ENCODE measurements at regions not wholly inside any gene's neighbourhood (a gene's known extent, or its start where the extent isn't known, plus 50 kb on each side); places are given as distances from the start of the nearest gene placed in this dataset.

DNA sequence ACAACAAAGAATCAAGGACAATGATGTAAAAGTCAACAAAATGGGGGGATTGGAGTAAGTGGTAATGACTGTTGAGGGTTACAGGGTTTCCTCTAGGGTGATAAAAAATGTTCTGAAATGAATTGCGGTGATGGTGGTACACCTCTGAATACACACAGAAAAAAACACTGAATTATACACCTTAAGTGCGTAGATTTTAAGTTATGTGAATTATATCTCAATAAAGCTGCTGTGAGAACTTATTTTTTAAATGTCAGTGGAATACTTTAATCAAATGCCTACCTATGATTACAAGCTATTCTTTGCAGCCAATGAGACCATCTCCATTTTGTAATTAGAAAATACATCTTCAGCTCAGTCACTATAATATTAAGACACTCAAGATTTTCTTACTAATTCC lies 53.5 kb downstream of the ZNF608 start:
- TF ChIP-seq CTCF (IDR thresholded peaks at IDR 0.05; ENCODE audit: low read depth, low read length, missing input control) (no peak), JUND (IDR thresholded peaks at IDR 0.05) (no peak), RXRA (IDR thresholded peaks at IDR 0.05) (no peak), REST (IDR thresholded peaks at IDR 0.05) (no peak), GABPA (IDR thresholded peaks at IDR 0.05 in 1 of 2, conservative IDR thresholded peaks at IDR 0.05 in 1 of 2) (no peak), RAD21 (IDR thresholded peaks at IDR 0.05) (no peak), TAF1 (conservative IDR thresholded peaks at IDR 0.05) (no peak), SP1 (IDR thresholded peaks at IDR 0.05) (no peak), HNF4A (conservative IDR thresholded peaks at IDR 0.05) (no peak), YY1 (IDR thresholded peaks at IDR 0.05) (no peak), EGR1 (IDR thresholded peaks at IDR 0.05; ENCODE audit: low read depth in 2 of 2) (no peak)
- TF ChIP-seq, protein P1, sequence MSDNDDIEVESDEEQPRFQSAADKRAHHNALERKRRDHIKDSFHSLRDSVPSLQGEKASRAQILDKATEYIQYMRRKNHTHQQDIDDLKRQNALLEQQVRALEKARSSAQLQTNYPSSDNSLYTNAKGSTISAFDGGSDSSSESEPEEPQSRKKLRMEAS (IDR thresholded peaks at IDR 0.05): no peak
- TF ChIP-seq, protein P2, sequence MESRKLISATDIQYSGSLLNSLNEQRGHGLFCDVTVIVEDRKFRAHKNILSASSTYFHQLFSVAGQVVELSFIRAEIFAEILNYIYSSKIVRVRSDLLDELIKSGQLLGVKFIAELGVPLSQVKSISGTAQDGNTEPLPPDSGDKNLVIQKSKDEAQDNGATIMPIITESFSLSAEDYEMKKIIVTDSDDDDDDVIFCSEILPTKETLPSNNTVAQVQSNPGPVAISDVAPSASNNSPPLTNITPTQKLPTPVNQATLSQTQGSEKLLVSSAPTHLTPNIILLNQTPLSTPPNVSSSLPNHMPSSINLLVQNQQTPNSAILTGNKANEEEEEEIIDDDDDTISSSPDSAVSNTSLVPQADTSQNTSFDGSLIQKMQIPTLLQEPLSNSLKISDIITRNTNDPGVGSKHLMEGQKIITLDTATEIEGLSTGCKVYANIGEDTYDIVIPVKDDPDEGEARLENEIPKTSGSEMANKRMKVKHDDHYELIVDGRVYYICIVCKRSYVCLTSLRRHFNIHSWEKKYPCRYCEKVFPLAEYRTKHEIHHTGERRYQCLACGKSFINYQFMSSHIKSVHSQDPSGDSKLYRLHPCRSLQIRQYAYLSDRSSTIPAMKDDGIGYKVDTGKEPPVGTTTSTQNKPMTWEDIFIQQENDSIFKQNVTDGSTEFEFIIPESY (IDR thresholded peaks at IDR 0.05): no peak
